HCT116 (cell line): ENCODE measurements at regions not wholly inside any gene's neighbourhood (a gene's known extent, or its start where the extent isn't known, plus 50 kb on each side); places are given as distances from the start of the nearest gene placed in this dataset.

Source experiments
- ATAC-seq: fragments of 200-7000 bp; cut with Tn5 transposase; 2 replicates; pipeline ENCODE4 v1.9.1; 2020; ENCODE audit warnings: mild to moderate bottlenecking, moderate library complexity
- BruUV-seq: library from RNA; stranded (reverse); fragments of 400-500 nt; replicated peaks from 2 replicates; lab custom pipeline; 2021; lab: Mats Ljungman, UMichigan
- CTCF ChIA-PET: fragments of 300-600 bp; sonication (Branson Sonifier 250); formaldehyde crosslinking; loops from one replicate; lab custom pipeline; 2021; ENCODE audit warnings: antibody characterized with exemption; lab: Charles Lee
- POLR2A ChIA-PET: fragments of 300-600, 350-600 bp; sonication (Branson Sonifier 250); formaldehyde crosslinking; loops from one replicate; lab custom pipeline; 2021; ENCODE audit warnings: antibody characterized with exemption; lab: Charles Lee
- RAD21 ChIA-PET, 2 experiments: fragments of 300-600 bp; sonication (Branson Sonifier 250); formaldehyde crosslinking; loops; one replicate each; lab custom pipeline; 2023; ENCODE audit warnings: low total read pairs in 2 of 2; ENCODE audit not compliant: uncharacterized antibody in 2 of 2, unreplicated experiment in 2 of 2, low non-redundant PET in 1 of 2; lab: Charles Lee
- DNase-seq: peaks from one replicate; pipeline ENCODE4 v3.0.0-alpha.2; 2010; ENCODE audit warnings: low read depth, low spot score
- H2AFZ ChIP-seq: fragments of 200-600 bp; shearing (Covaris generic), sonication (generic); 2 replicates; pipeline ENCODE4 v1.6.1; 2017; ENCODE audit warnings: low read depth, mixed run types, mixed read lengths, antibody characterized with exemption, low read length; ENCODE audit not compliant: poor library complexity, severe bottlenecking
- H3K27ac ChIP-seq: 2 replicates; pipeline ENCODE4 v1.5.1; 2012; ENCODE audit warnings: low read depth, low read length
- H3K27me3 ChIP-seq: fragments of 200-600 bp; sonication (generic); 2 replicates; pipeline ENCODE4 v1.6.1; 2016; ENCODE audit warnings: mixed run types, low read length, mixed read lengths; ENCODE audit not compliant: insufficient read depth
- H3K36me3 ChIP-seq, 2 experiments: fragments of 200-500 bp in 1 of 2; fragments of 200-600 bp in 1 of 2; sonication (Bioruptor generic) in 1 of 2; sonication (generic) in 1 of 2; 2 replicates each; pipeline versions ENCODE4 v1.5.1 to v1.6.1; 2014 to 2016; ENCODE audit warnings: low read length in 2 of 2, inconsistent platforms in 1 of 2, mixed read lengths in 1 of 2, mixed run types in 1 of 2; ENCODE audit not compliant: insufficient read depth in 2 of 2, control insufficient read depth in 1 of 2
- H3K4me1 ChIP-seq, 2 experiments: fragments of 200-600 bp in 1 of 2; sonication (generic) in 1 of 2; 2 replicates each; pipeline versions ENCODE4 v1.5.1 to v1.6.1; 2012 to 2017; ENCODE audit warnings: low read length in 2 of 2, inconsistent platforms in 1 of 2, mild to moderate bottlenecking in 1 of 2, mixed read lengths in 1 of 2, mixed run types in 1 of 2, moderate library complexity in 1 of 2; ENCODE audit not compliant: insufficient read depth in 2 of 2, control insufficient read depth in 1 of 2
- H3K4me2 ChIP-seq: fragments of 200-600 bp; sonication (generic); 2 replicates; pipeline ENCODE4 v1.6.1; 2017; ENCODE audit warnings: mixed run types, low read length, mixed read lengths
- H3K4me3 ChIP-seq, 2 experiments: fragments of 200-600 bp in 1 of 2; sonication (generic) in 1 of 2; replicated peaks in 1 of 2; 2 replicates each; pipeline ENCODE4 v1.5.1; 2011 to 2016; ENCODE audit warnings: low read length in 2 of 2, control low read depth in 1 of 2, low read depth in 1 of 2, mild to moderate bottlenecking in 1 of 2, mixed read lengths in 1 of 2, mixed run types in 1 of 2
- H3K79me2 ChIP-seq: fragments of 200-600 bp; sonication (generic); 2 replicates; pipeline ENCODE4 v1.6.1; 2017; ENCODE audit warnings: mild to moderate bottlenecking, mixed run types, low read length, moderate library complexity, mixed read lengths; ENCODE audit not compliant: insufficient read depth
- H3K9ac ChIP-seq: fragments of 200-600 bp; sonication (generic); 2 replicates; pipeline ENCODE4 v1.6.1; 2016; ENCODE audit warnings: low read length, mixed read lengths
- H3K9me2 ChIP-seq: fragments of 200-600 bp; sonication (generic), shearing (Covaris generic); 2 replicates; pipeline ENCODE4 v1.6.1; 2017; ENCODE audit warnings: mixed run types, mild to moderate bottlenecking, moderate library complexity; ENCODE audit not compliant: insufficient read depth
- H3K9me3 ChIP-seq, 2 experiments: fragments of 200-500 bp in 1 of 2; fragments of 200-600 bp in 1 of 2; sonication (Bioruptor generic) in 1 of 2; sonication (generic) in 1 of 2; 2 replicates each; pipeline ENCODE4 v1.6.1; 2014 to 2017; ENCODE audit warnings: low read length in 2 of 2, mixed read lengths in 2 of 2, inconsistent platforms in 1 of 2, low read depth in 1 of 2, mild to moderate bottlenecking in 1 of 2, mixed run types in 1 of 2, moderate library complexity in 1 of 2; ENCODE audit not compliant: control insufficient read depth in 1 of 2, insufficient read depth in 1 of 2
- H4K20me1 ChIP-seq: fragments of 200-600 bp; sonication (generic), shearing (Covaris generic); 2 replicates; pipeline ENCODE4 v1.6.1; 2017; ENCODE audit warnings: mixed run types, mild to moderate bottlenecking, moderate library complexity; ENCODE audit not compliant: insufficient read depth
- ATF3 ChIP-seq: IDR thresholded peaks from 2 replicates; pipeline ENCODE4 v1.6.1; 2012
- CBX3 ChIP-seq: IDR thresholded peaks from 2 replicates; pipeline ENCODE4 v1.6.1; 2012; ENCODE audit warnings: low read depth
- CEBPB ChIP-seq: IDR thresholded peaks from 2 replicates; pipeline ENCODE4 v1.6.1; 2012; ENCODE audit warnings: low read depth
- EGR1 ChIP-seq: IDR thresholded peaks from 2 replicates; pipeline ENCODE4 v1.6.1; 2012; ENCODE audit warnings: low read depth
- EZH2 ChIP-seq: fragments of 200-600 bp; sonication (generic); IDR thresholded peaks from 2 replicates; pipeline ENCODE4 v1.6.1; 2017; ENCODE audit warnings: antibody characterized with exemption, mixed run types
- FOSL1 ChIP-seq: IDR thresholded peaks from 2 replicates; pipeline ENCODE4 v1.6.1; 2012; ENCODE audit warnings: low read depth
- JUND ChIP-seq: IDR thresholded peaks from 2 replicates; pipeline ENCODE4 v1.6.1; 2012
- MAX ChIP-seq: IDR thresholded peaks from 2 replicates; pipeline ENCODE4 v1.6.1; 2012
- POLR2A ChIP-seq: IDR thresholded peaks from 2 replicates; pipeline ENCODE4 v1.7.0; 2011; ENCODE audit warnings: borderline replicate concordance; ENCODE audit not compliant: insufficient read depth, insufficient read length; ENCODE audit errors: extremely low read depth
- POLR2AphosphoS5 ChIP-seq: IDR thresholded peaks from 2 replicates; pipeline ENCODE4 v1.6.1; 2011; ENCODE audit warnings: mild to moderate bottlenecking, low read depth, low read length, moderate library complexity
- RAD21 ChIP-seq: IDR thresholded peaks from 2 replicates; pipeline ENCODE4 v1.6.1; 2012; ENCODE audit warnings: low read depth, mild to moderate bottlenecking
- REST ChIP-seq: IDR thresholded peaks from 2 replicates; pipeline ENCODE4 v1.6.1; 2012; ENCODE audit warnings: low read depth
- SIN3A ChIP-seq: IDR thresholded peaks from 2 replicates; pipeline ENCODE4 v1.6.1; 2012; ENCODE audit warnings: low read depth
- TCF7L2 ChIP-seq: IDR thresholded peaks from 2 replicates; pipeline ENCODE4 v1.7.0; 2011; ENCODE audit warnings: borderline replicate concordance, inconsistent platforms; ENCODE audit not compliant: insufficient read depth, insufficient read length; ENCODE audit errors: extremely low read depth
- ZFX ChIP-seq: fragments of 450-650 bp; IDR thresholded peaks from 2 replicates; pipeline ENCODE4 v1.6.1; 2017
- ZNF274 ChIP-seq: fragments of 200-500 bp; sonication (Bioruptor generic); IDR thresholded peaks from 2 replicates; pipeline ENCODE4 v1.6.1; 2014; ENCODE audit warnings: mild to moderate bottlenecking, low read depth, low read length, inconsistent platforms
- intact Hi-C: fragments of 100-400 bp; cut with micrococcal nuclease; formaldehyde crosslinking; loops from 2 replicates; pipeline ENCODE4 v1.10.0; 2022

DNA sequence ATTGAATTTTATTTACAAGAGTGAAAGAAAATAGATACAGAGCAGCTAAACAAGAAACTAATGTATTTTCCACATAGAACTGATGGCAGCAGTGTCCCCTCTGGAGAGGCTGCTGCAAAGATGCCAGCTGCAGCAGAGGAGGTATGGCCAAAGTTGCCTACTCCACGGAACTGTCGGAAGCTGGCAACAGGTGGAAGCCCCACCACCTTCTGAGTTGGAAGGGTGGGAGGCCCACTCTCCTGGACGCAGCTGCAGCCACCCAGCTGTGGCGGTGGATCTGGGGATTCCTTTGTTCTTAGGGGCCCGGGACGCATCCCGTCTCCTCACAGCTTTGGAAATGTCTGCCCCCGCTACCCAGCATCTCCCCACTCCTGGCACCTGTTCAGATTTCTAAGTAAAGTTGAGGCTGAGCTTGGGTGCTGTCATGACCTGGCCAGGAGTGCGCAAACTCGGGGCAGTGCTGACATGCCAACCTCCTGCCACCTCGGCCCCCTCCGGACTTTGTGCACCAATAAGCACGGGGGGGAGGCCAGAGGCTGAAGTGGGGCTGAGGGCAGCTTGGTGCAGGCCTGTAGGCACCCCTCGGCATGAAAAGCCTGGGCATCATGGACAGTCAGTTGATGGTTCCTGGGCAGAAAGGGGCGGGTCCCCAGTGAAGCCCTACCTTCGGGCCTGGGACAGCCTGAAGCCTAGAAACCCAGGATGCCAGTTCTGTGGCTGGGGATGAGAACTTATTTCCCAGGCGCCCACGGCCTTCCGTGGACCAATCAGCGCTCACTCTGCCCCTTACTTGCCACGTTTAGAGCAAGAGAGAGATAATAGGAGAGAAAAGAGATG is 1071.4 kb downstream of the JRKL start:
- Histone ChIP-seq H3K9me2 (no peaks in the 10 kb centered on the region), H3K79me2 (no peaks in the 10 kb centered on the region), H3K9ac (no peak overlapping the region), H3K4me2 (no peak overlapping the region), H4K20me1 (no peaks in the 10 kb centered on the region), H3K27ac (no peak overlapping the region), H3K4me1 (no peaks in the 10 kb centered on the region), H3K27me3 (no peaks in the 10 kb centered on the region), H3K36me3 (no peaks in the 10 kb centered on the region), H3K9me3 (peaks cover 4 to 15% of the 10 kb centered on the region in 2 experiments; a peak in 3 of 4 replicates), H3K4me3 (no peak overlapping the region), H2AFZ (no peak overlapping the region)
- ChIA-PET RAD21 (no interaction called here), CTCF (no interaction called here), POLR2A (no interaction called here)
- no TSS peak for BruUV-seq
- DNase-seq = no peak
- TF ChIP-seq JUND (no peak), ZNF274 (no peak), ATF3 (no peak), CBX3 (no peak), SIN3A (no peak), TCF7L2 (no peak), EGR1 (no peak), EZH2 (no peak), FOSL1 (no peak), REST (no peak), MAX (no peak), ZFX (no peak), CEBPB (no peak), POLR2AphosphoS5 (no peak), POLR2A (no peak), RAD21 (no peak)
- intact Hi-C loops = no loop called here
- no peak for ATAC-seq
